GM12878 (cell line): ENCODE measurements at regions not wholly inside any gene's neighbourhood (a gene's known extent, or its start where the extent isn't known, plus 50 kb on each side); places are given as distances from the start of the nearest gene placed in this dataset.

ENCODE experiments used
- ATAC-seq: fragments of 200-7000 bp; cut with Tn5 transposase; 3 replicates; pipeline ENCODE4 v1.9.1; 2020; ENCODE audit warnings: mild to moderate bottlenecking, moderate library complexity
- BruUV-seq: library from RNA; stranded (reverse); fragments of 400-500 nt; replicated peaks from 2 replicates; lab custom pipeline; 2021; lab: Mats Ljungman, UMichigan
- CTCF ChIA-PET: fragments of 300-600 bp; sonication (Branson Sonifier 250); formaldehyde crosslinking; extraction: SDS; loops from one replicate; lab custom pipeline; 2021; ENCODE audit warnings: inconsistent platforms; lab: Yijun Ruan, JAX
- POLR2A ChIA-PET: fragments of 350-600 bp; formaldehyde crosslinking; extraction: SDS; loops from one replicate; lab custom pipeline; 2021; ENCODE audit warnings: inconsistent platforms; lab: Charles Lee
- RAD21 ChIA-PET: fragments of 300-600 bp; sonication (Branson Sonifier 250); formaldehyde crosslinking; loops from one replicate; lab custom pipeline; 2023; ENCODE audit warnings: antibody characterized with exemption; ENCODE audit not compliant: unreplicated experiment; lab: Charles Lee
- SMC1A ChIA-PET: fragments of 300-600 bp; sonication (Branson Sonifier 250); formaldehyde crosslinking; loops from one replicate; lab custom pipeline; 2023; ENCODE audit not compliant: unreplicated experiment, uncharacterized antibody; lab: Charles Lee
- DNase-seq: peaks from one replicate; pipeline ENCODE4 v3.0.0-alpha.2; 2011; ENCODE audit warnings: low read depth, low spot score
- FAIRE-seq: peaks from 3 replicates; lab custom pipeline; 2011; peaks lifted over from hg19 to GRCh38; lab: Jason Lieb, UNC
- H2AFZ ChIP-seq: 2 replicates; pipeline ENCODE4 v1.6.0; 2011; ENCODE audit warnings: low read depth, low read length, control low read depth; ENCODE audit not compliant: control insufficient read depth
- H3K27ac ChIP-seq: 2 replicates; pipeline ENCODE4 v1.5.1; 2011; ENCODE audit warnings: control low read depth; ENCODE audit not compliant: control insufficient read depth, insufficient read depth
- H3K27me3 ChIP-seq, 2 experiments: replicated peaks in 1 of 2; 2 replicates each; pipeline versions ENCODE4 v1.6.0 to v1.6.1; 2011; ENCODE audit warnings: low read length in 1 of 2; ENCODE audit not compliant: control insufficient read depth in 2 of 2, insufficient read depth in 2 of 2
- H3K36me3 ChIP-seq, 2 experiments: 2 replicates each; pipeline ENCODE4 v1.5.1; 2011; ENCODE audit warnings: low read length in 1 of 2; ENCODE audit not compliant: control insufficient read depth in 2 of 2, insufficient read depth in 2 of 2
- H3K4me1 ChIP-seq: 2 replicates; pipeline ENCODE4 v1.6.1; 2011; ENCODE audit warnings: mild to moderate bottlenecking, low read length, moderate library complexity, mixed read lengths; ENCODE audit not compliant: control insufficient read depth, insufficient read depth
- H3K4me2 ChIP-seq: 2 replicates; pipeline ENCODE4 v1.6.0; 2011; ENCODE audit warnings: control low read depth; ENCODE audit not compliant: control insufficient read depth, insufficient read depth
- H3K4me3 ChIP-seq: fragments of 200-600 bp; sonication (generic); 2 replicates; pipeline ENCODE4 v1.5.1; 2016
- H3K79me2 ChIP-seq: 2 replicates; pipeline ENCODE4 v1.6.0; 2011; ENCODE audit warnings: low read length; ENCODE audit not compliant: control insufficient read depth, insufficient read depth
- H3K9ac ChIP-seq: 2 replicates; pipeline ENCODE4 v1.8.0; 2011; ENCODE audit warnings: low read length, control low read depth, mixed read lengths; ENCODE audit not compliant: control insufficient read depth, insufficient read depth
- H3K9me3 ChIP-seq: replicated peaks from 3 replicates; pipeline ENCODE4 v1.5.1; 2011; ENCODE audit warnings: mild to moderate bottlenecking, low read length; ENCODE audit not compliant: control insufficient read depth, insufficient read depth
- H4K20me1 ChIP-seq: 2 replicates; pipeline ENCODE4 v1.6.0; 2011; ENCODE audit not compliant: control insufficient read depth, insufficient read depth
- ASH2L ChIP-seq: fragments of 300-600, 200-600 bp; sonication (generic); IDR thresholded peaks from 2 replicates; pipeline ENCODE4 v1.6.1; 2017; ENCODE audit warnings: low read depth, mild to moderate bottlenecking, borderline replicate concordance
- ATF2 ChIP-seq: IDR thresholded peaks from 2 replicates; pipeline ENCODE4 v1.6.1; 2012; ENCODE audit warnings: low read length, inconsistent platforms
- BCL3 ChIP-seq: IDR thresholded peaks from 2 replicates; pipeline ENCODE4 v1.6.1; 2011; ENCODE audit warnings: borderline replicate concordance, low read depth, mild to moderate bottlenecking, moderate library complexity, low read length; ENCODE audit not compliant: insufficient read depth, poor library complexity, severe bottlenecking
- BRCA1 ChIP-seq: IDR thresholded peaks from 2 replicates; pipeline ENCODE4 v1.6.1; 2011; ENCODE audit warnings: low read depth, low read length, improper control_type of control experiment
- EZH2 ChIP-seq: IDR thresholded peaks from 2 replicates; pipeline ENCODE4 v1.6.1; 2012; ENCODE audit warnings: low read depth, mild to moderate bottlenecking, control low read depth, inconsistent platforms, low read length, borderline replicate concordance; ENCODE audit not compliant: control insufficient read depth
- HDGF ChIP-seq: fragments of 450-650 bp; IDR thresholded peaks from 2 replicates; pipeline ENCODE4 v1.6.1; 2016; ENCODE audit warnings: antibody characterized with exemption
- NFYB ChIP-seq: IDR thresholded peaks from 2 replicates; pipeline ENCODE4 v1.6.1; 2011; ENCODE audit warnings: low read depth, mild to moderate bottlenecking, low read length, improper control_type of control experiment, moderate library complexity; ENCODE audit not compliant: insufficient read depth
- PKNOX1 ChIP-seq: fragments of 450-650 bp; IDR thresholded peaks from 2 replicates; pipeline ENCODE4 v1.6.1; 2016; ENCODE audit warnings: mild to moderate bottlenecking
- RBBP5 ChIP-seq: fragments of 200-600 bp; sonication (generic); conservative IDR thresholded peaks from 2 replicates; pipeline ENCODE4 v1.6.1; 2016
- RUNX3 ChIP-seq: IDR thresholded peaks from 2 replicates; pipeline ENCODE4 v1.6.1; 2012; ENCODE audit warnings: low read length, inconsistent platforms
- TAF1 ChIP-seq: IDR thresholded peaks from 2 replicates; pipeline ENCODE4 v1.6.1; 2011; ENCODE audit warnings: mild to moderate bottlenecking, low read depth, low read length, borderline replicate concordance
- TCF7 ChIP-seq: IDR thresholded peaks from 2 replicates; pipeline ENCODE4 v1.6.1; 2014; ENCODE audit warnings: antibody characterized with exemption, borderline replicate concordance
- WGBS: methylation state at CpG from one replicate; pipeline ENCODE4 v1.1.6; 2016; ENCODE audit warnings: low lambda C conversion rate; ENCODE audit not compliant: insufficient replicate concordance, insufficient coverage; ENCODE audit errors: missing lambda C conversion rate; 5-methylcytosine and 5-hydroxymethylcytosine counted together
- in situ Hi-C: fragments of 300-500 bp; cut with MboI; formaldehyde crosslinking; loops from 9 replicates; pipeline ENCODE4 v1.14.3; 2018; ENCODE audit warnings: mixed read lengths
- intact Hi-C: fragments of 100-400 bp; cut with micrococcal nuclease; formaldehyde crosslinking; loops from one replicate; pipeline ENCODE4 v1.14.2; 2022; ENCODE audit not compliant: unreplicated experiment
- TF ChIP-seq, protein P1 (sequence below): IDR thresholded peaks from 2 replicates; pipeline ENCODE4 v1.6.1; 2011; ENCODE audit warnings: mild to moderate bottlenecking, low read depth, low read length, moderate library complexity; ENCODE audit not compliant: insufficient replicate concordance

GRCh38 chr10:123548770-123549169 lies 117.4 kb upstream of the GPR26 start (continued):
- TF ChIP-seq NFYB = peak; percentile 81
- TF ChIP-seq RBBP5 = no peak
- TF ChIP-seq ASH2L = no peak
- TF ChIP-seq TCF7 = no peak
- TF ChIP-seq, protein P1, sequence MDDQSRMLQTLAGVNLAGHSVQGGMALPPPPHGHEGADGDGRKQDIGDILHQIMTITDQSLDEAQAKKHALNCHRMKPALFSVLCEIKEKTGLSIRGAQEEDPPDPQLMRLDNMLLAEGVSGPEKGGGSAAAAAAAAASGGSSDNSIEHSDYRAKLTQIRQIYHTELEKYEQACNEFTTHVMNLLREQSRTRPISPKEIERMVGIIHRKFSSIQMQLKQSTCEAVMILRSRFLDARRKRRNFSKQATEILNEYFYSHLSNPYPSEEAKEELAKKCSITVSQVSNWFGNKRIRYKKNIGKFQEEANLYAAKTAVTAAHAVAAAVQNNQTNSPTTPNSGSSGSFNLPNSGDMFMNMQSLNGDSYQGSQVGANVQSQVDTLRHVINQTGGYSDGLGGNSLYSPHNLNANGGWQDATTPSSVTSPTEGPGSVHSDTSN = peak; percentile 82
- TF ChIP-seq TAF1 = no peak
- no peak for TF ChIP-seq BCL3

GRCh38 chr10:123549761-123550454 lies 116.2 kb upstream of the GPR26 start:
- BruUV-seq = no TSS peak
- no peaks in the 10 kb centered on the region for H3K79me2 ChIP-seq
- H3K9me3 ChIP-seq = peaks cover 14% of the 10 kb centered on the region; the same call in 2 of the 3 replicates
- no peaks in the 10 kb centered on the region; a peak in 1 of 4 replicates for H3K36me3 ChIP-seq
- no peak overlapping the region for H2AFZ ChIP-seq
- no peak overlapping the region for H3K4me2 ChIP-seq
- H3K27ac ChIP-seq = no peak overlapping the region; the same call in 1 of the 2 replicates
- TF ChIP-seq BRCA1 = no peak
- no peak for TF ChIP-seq EZH2
- no peak for TF ChIP-seq HDGF
- no peak for TF ChIP-seq PKNOX1
- TF ChIP-seq RUNX3 = peak; percentile 44
- no peak for TF ChIP-seq ATF2
- TF ChIP-seq, all 136 proteins: peak for 1
- in situ Hi-C loops (loop anchor here (5.0 kb wide), 3 partner anchors 158 to 508 kb away; no protein-coding TSS in a partner anchor), intact Hi-C loops (loop anchor here (5.0 kb wide), 1 partner anchor 398 kb away; the partner anchor contains the start of gene BUB3)
- FAIRE-seq = no peak
- Histone ChIP-seq H3K4me1 (peaks cover 49% of the 10 kb centered on the region), H4K20me1 (no peaks in the 10 kb centered on the region), H3K27me3 (no peaks in the 10 kb centered on the region), H3K4me3 (no peak overlapping the region), H3K9ac (no peak overlapping the region)
- SMC1A ChIA-PET = no interaction called here
- no peak for ATAC-seq
- POLR2A ChIA-PET = no interaction called here
- CTCF ChIA-PET = interaction anchor here (0.5 kb wide), 1 partner anchor 490 kb away, joined by 3 read pairs; no protein-coding TSS in a partner anchor
- no peak for DNase-seq
- WGBS = 84% methylated on average over 7 of the region's 7 CpGs
- RAD21 ChIA-PET = no interaction called here
